Activated naive CD8-positive, alpha-beta T cell treated with anti-CD3 and anti-CD28 coated beads, Interleukin-2, amount 10 ng/mL, durations not matched to agents 7 days and 5 days (primary cell): ENCODE measurements at regions not wholly inside any gene's neighbourhood (a gene's known extent, or its start where the extent isn't known, plus 50 kb on each side); places are given as distances from the start of the nearest gene placed in this dataset.
A peak's percentile ranks its signal among the peaks of the same experiment; 100 is the strongest.

ENCODE experiments used
- ATAC-seq: fragments of 150-1000 bp; cut with Tn5 transposase; one replicate; pipeline ENCODE4 v1.10.0; 2021; ENCODE audit warnings: low read depth, moderate library complexity
- POLR2A ChIA-PET: fragments of 350-600 bp; sonication (Branson Sonifier 250); formaldehyde crosslinking; loops from one replicate; lab custom pipeline; 2021; ENCODE audit warnings: antibody characterized with exemption; lab: Charles Lee
- DNase-seq: peaks from one replicate; pipeline ENCODE4 v3.0.0; 2021
- H3K27ac Mint-ChIP-seq: one replicate; pipeline ENCODE4 v1.8.0; 2022; ENCODE audit warnings: mild to moderate bottlenecking, mixed read lengths
- H3K27me3 Mint-ChIP-seq: one replicate; pipeline ENCODE4 v1.8.0; 2022; ENCODE audit warnings: mild to moderate bottlenecking, moderate library complexity, mixed read lengths
- H3K36me3 Mint-ChIP-seq: one replicate; pipeline ENCODE4 v1.8.0; 2021; ENCODE audit warnings: mild to moderate bottlenecking, mixed read lengths
- H3K4me1 Mint-ChIP-seq: one replicate; pipeline ENCODE4 v1.8.0; 2021; ENCODE audit warnings: mixed read lengths
- H3K4me3 Mint-ChIP-seq: one replicate; pipeline ENCODE4 v1.8.0; 2022; ENCODE audit warnings: mild to moderate bottlenecking, moderate library complexity, mixed read lengths
- H3K9me3 Mint-ChIP-seq: one replicate; pipeline ENCODE4 v1.8.0; 2021; ENCODE audit warnings: mixed read lengths

DNA sequence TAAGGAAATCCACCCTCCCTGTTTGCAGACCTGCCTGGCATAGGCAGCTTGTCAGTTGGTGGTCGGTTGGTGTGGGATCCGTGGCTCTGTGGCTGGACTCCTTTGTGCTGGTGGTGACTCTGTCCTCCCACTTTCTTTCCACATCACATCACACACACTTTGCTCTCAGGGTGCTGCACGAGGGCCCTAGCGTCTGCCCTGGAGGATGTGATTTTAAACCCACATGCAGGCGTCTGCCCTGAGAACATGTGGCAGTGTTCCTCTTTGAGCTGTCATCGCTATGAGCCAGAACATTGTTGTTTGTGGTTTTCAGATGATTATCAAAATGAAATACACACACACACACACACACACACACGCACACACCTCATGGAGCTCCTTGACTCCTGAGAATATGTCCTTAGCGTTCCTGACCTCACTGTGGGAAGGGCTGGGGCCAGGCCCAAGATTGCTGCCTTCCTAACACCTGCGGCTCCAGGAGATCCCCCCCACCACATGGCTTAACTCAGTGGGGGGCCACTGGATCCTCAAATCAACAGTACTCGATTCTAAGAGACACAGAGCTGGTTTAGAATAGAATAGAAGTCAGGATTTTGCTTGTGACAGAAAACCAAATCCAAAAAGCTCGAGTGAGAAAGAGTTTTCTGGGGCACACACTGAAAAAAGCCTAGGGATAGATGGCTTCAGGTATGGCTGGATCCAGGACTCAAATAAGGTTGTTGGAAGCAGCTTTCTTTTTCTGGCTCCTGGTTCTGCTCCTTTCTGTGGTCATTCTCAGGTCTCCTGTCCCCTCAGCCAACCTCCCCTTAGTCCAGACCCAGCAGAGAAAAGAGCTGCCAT, 54.8 kb downstream of the RTP5 start:
- Mint-ChIP-seq H3K9me3 (no peaks in the 10 kb centered on the region), H3K4me1 (peaks cover 12% of the 10 kb centered on the region), H3K36me3 (no peaks in the 10 kb centered on the region), H3K27ac (no peak overlapping the region), H3K4me3 (no peak overlapping the region), H3K27me3 (no peaks in the 10 kb centered on the region)
- DNase-seq (peak; percentile 21), ATAC-seq (no peak)
- POLR2A ChIA-PET, result no interaction called here

DNA sequence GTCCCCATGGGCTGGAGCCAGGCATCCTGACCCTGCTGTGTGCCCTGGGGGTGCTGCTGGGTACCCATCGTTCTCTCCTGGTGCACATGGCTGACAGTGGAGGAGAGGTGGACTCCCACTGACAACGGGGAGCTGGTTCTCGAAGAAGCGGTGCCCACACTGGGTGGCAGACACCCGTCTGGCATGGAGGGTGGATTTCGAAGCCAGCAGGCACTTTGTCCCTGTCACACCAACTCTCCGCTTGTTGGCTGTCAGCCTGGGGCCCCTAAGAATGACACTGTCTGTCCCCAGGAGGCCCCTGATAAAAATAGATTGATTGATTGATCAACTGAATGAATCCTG, 55.4 kb downstream of the RTP5 start:
- Mint-ChIP-seq H3K9me3 (no peaks in the 10 kb centered on the region), H3K27me3 (no peaks in the 10 kb centered on the region), H3K4me3 (no peak overlapping the region), H3K4me1 (peaks cover 12% of the 10 kb centered on the region), H3K27ac (no peak overlapping the region), H3K36me3 (no peaks in the 10 kb centered on the region)
- ATAC-seq, result no peak
- peak; percentile 8 for DNase-seq
- POLR2A ChIA-PET, result no interaction called here

DNA sequence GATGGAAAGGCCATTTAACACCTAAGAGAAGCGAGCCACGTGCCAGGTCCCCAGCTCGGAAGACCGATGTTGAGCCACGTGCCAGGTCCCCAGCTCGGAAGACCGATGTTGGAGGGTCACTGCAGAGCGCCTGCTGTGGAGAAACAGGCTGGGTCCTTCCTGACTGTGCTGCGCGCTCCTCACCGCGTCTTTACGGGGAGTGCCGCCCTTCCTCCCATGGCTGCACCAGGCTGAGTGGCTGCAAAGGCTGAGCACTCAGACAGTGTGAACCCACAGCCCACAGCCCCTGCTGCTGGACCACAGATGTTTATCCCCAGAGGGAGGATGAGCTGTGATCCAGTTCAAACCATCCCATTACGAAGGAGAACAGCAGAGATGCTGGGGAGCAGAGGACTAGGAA, 55.7 kb downstream of the RTP5 start:
- DNase-seq, result peak; percentile 19
- POLR2A ChIA-PET, result no interaction called here
- ATAC-seq, result no peak
- Mint-ChIP-seq H3K9me3 (no peaks in the 10 kb centered on the region), H3K4me1 (peaks cover 12% of the 10 kb centered on the region), H3K36me3 (no peaks in the 10 kb centered on the region), H3K27me3 (no peaks in the 10 kb centered on the region), H3K4me3 (no peak overlapping the region), H3K27ac (no peak overlapping the region)

DNA sequence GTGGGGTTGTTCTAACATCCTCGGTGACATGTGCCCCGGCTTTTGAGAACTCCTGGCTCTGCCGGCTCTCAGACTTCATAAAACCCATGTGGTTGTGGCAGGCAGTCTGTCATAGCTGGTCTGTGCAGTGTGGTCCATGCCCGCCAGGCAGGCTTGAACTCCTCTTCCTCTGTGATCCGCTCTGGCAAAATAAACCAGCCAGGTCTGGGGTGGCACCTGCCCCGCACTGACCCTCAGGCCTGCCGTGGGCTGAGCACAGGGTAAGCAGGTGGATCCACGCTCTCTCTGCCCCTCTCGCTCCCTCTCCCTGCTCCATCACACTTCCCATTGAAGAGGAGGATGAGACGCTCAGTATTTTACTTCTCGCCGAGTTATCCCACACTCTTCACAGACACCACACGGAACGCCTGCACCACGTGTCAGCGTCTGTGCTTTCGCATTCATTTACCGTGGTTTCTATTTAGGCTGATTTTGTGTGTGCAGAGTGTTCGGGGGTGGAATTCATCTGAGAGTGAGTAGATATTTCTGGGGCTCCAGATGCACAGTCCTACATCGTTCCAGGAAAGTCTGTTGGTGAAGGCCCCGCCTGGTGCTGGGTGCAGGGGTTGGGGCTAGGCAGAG, 56.4 kb downstream of the RTP5 start:
- H3K27ac Mint-ChIP-seq, result no peak overlapping the region
- no peaks in the 10 kb centered on the region for H3K27me3 Mint-ChIP-seq
- H3K4me3 Mint-ChIP-seq, result no peak overlapping the region
- no peaks in the 10 kb centered on the region for H3K36me3 Mint-ChIP-seq
- ATAC-seq (no peak), DNase-seq (peak; percentile 10)
- POLR2A ChIA-PET, result no interaction called here
- no peaks in the 10 kb centered on the region for H3K9me3 Mint-ChIP-seq
- H3K4me1 Mint-ChIP-seq, result peaks cover 12% of the 10 kb centered on the region

DNA sequence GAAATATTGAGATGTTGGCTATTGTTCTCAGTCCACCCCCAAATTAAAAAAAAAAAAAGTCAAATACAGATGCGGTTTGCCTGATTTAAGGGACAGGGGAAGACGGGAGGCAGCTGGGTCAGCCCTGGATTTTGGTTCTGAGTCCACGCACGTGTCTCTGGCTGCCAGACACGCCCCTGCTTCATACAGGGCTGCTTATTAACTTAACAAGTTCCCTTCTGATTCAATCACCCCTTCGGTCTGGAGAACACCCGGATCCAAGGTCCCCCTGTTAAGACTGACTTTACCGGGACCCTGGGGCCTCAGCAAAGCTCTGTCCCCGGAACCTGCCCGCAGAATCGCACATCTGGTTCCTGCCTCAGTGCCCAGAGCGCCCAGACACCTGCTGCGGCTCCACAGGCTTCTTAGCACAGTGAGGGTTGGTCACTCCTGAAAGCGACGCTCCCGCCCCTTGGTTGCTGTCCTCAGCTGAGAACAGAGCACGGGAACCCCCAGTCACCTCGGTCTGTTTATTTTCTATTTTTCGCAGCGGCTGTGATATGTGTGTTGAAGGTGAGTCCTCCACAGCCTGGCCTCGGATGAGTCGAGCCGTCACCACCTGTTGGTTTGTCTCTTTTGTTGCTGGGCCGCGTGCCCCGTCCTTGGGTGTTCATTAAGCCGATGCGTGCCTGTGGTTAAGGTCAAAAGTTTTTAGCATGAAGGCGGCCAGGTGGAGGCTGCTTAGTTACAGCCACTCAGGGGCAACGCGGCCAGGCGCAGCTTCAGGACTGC, 57.2 kb downstream of the RTP5 start:
- peak; percentile 15 for DNase-seq
- Mint-ChIP-seq H3K4me3 (no peak overlapping the region), H3K36me3 (no peaks in the 10 kb centered on the region), H3K9me3 (no peaks in the 10 kb centered on the region), H3K27me3 (no peaks in the 10 kb centered on the region), H3K4me1 (peaks cover 12% of the 10 kb centered on the region), H3K27ac (no peak overlapping the region)
- POLR2A ChIA-PET, result no interaction called here
- ATAC-seq, result no peak

DNA sequence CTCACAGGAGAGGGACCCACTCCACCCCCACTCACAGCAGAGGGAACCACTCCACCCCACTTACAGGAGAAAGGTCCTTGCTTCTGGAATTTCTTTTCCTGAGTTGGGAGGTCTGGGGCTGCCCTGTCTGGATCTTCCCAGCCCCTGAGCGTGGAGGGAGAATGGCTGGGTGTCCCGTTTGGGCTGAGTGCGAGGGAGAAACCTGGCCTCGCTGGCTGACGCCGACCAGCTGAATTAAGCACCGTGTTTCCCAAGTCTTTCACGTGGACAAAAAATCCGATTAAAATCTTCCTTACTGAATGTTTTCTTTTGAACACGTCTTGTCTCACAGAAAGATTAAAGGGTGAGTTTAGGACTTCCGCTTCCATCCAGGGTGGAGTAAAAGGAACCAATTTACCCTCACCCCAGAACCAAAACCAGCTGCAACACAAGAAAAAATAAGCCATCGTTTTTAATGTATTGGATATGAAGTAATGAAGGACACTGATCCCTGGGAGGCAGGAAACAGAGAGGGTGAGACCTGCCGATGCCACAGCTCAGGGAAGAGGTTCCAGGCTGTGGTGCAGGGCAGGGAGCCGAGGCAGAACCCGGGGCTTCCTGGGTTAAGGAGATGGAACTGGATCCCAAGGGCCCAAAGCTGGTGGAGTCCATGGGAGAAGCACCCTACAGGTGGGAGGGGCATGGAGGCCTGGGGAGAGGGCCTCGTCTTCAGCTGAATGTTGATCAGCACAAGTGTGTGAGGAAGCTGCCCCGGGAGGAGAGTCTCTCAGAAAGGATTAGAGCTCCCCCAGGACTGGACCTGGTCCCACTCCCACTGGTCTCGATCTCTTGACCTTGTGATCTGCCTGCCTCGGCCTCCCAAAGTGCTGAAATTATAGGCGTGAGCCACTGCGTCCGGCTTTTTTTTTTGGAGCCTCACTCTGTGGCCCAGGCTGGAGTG, 60.3 kb downstream of the RTP5 start:
- no peak for ATAC-seq
- no peak overlapping the region for H3K27ac Mint-ChIP-seq

DNA sequence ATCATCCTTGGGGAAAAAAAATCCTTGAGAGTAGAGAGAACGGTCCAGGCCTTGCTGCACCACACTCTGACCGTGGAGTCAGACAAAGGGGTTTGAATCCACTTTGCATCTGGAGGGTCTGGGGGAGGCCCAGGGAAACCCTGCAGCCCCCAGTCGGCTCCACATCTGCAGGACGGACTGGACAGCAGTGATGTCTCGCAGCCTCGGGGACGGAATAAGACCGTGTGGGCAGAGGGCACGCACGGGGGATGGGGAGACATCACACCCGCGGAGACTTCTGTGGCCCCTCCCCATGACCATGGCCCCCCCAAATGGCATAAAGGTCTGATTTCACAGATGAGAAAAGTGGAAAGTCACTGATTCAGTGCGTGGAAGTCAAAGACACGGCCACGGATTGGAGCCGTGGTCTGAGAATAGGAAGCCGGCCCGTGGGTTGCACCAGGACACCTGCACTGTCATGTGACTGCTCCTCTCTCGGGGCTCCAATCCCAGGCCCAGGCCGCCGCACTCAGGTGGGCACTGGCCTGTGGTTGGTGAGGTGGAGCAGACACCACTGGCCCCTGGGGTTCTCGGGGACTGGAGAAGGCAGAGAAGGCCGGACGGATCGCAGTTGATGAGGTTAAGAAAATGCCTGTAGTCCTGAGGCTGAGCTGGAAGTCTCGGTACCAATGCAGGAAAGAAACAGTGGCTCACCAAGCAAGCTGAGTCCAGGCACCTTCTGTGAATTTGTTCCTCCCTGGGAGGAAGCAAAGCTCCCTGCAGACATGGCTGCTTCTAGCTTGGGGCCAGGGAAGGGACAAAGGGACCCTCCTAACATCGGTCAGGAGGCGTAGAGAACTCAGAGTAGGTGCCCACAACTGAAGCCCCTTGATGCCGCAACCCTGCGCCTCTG, 61.8 kb downstream of the RTP5 start:
- POLR2A ChIA-PET, result no interaction called here
- Mint-ChIP-seq H3K27me3 (no peaks in the 10 kb centered on the region), H3K4me1 (peaks cover 2% of the 10 kb centered on the region), H3K27ac (no peak overlapping the region), H3K9me3 (peaks cover 3% of the 10 kb centered on the region), H3K4me3 (no peak overlapping the region), H3K36me3 (peaks cover 5% of the 10 kb centered on the region)
- ATAC-seq (no peak), DNase-seq (peak; percentile 17)

More for the DNA sequence above, 60.3 kb downstream of the RTP5 start:
- Mint-ChIP-seq H3K27me3 (no peaks in the 10 kb centered on the region), H3K4me1 (peaks cover 2% of the 10 kb centered on the region), H3K4me3 (no peak overlapping the region), H3K36me3 (no peaks in the 10 kb centered on the region), H3K9me3 (no peaks in the 10 kb centered on the region)
- POLR2A ChIA-PET, result no interaction called here
- DNase-seq, result peak; percentile 17

DNA sequence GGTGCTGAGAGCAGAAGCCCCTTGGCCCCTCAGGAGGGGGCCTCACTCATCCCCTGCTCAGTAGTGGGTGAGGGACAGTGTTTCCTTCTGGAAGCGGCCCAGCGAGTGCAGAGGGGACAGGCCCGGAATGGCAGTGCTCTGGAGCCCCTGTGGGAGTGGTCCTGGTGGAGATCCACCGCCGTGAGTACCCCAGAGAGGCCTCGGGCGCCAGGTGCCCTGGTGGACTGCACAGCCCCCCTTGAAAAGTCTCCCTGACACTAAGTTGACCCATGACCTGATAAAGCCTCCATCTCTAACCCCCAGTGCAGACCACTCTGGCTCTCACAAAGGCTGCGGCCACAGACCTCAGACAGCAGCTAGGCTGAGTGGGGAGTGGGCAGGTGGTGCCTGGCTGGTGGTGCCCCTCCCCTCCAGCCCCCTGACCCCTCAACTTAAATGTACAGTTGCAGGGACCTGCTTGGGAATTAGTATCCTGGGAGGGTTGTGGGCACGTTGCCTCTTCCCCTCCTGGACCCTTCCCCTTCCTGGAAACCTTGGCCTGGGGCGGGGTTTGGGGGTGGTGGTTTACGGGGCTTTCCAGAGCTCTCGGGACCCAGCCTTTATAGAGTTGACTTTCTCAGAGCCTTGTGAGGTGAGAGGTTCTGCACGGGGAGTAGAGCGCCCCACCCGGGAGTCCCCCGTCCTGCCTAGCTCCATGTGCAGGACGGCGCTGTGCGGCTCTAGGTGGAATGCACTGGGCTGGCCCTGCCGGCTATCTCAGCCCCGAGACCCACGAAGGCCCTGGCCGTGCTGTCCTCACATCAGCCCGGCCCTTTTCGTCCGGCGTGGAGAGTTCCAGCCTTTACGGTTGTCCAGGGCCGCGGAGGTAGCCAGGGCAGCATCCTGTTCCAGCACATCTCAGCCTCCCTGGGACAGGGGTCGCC, 62.7 kb downstream of the RTP5 start:
- Mint-ChIP-seq H3K4me1 (peaks cover 2% of the 10 kb centered on the region), H3K9me3 (peaks cover 3% of the 10 kb centered on the region), H3K27me3 (no peaks in the 10 kb centered on the region), H3K27ac (no peak overlapping the region), H3K4me3 (no peak overlapping the region), H3K36me3 (peaks cover 5% of the 10 kb centered on the region)
- ATAC-seq (no peak), DNase-seq (peak; percentile 25)
- POLR2A ChIA-PET, result no interaction called here

DNA sequence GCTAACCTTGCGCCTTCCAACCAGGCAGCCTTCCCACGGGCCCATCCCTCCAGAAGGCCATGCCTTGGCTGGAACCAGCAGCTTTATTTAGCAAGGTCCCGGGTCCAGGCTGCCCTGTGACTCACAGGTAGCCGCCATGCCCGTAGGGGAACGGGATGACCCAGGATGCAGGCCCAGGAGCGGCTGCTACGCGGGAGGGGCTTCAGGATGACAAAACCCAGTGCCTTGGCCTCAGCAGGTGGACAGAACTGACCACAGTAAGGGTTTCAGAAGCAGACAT, 63.3 kb downstream of the RTP5 start:
- DNase-seq (peak; percentile 20), ATAC-seq (no peak)
- peaks cover 3% of the 10 kb centered on the region for H3K9me3 Mint-ChIP-seq
- peaks cover 7% of the 10 kb centered on the region for H3K36me3 Mint-ChIP-seq
- no peaks in the 10 kb centered on the region for H3K27me3 Mint-ChIP-seq
- no peak overlapping the region for H3K27ac Mint-ChIP-seq
- H3K4me1 Mint-ChIP-seq, result peaks cover 2% of the 10 kb centered on the region
- POLR2A ChIA-PET, result no interaction called here
- H3K4me3 Mint-ChIP-seq, result no peak overlapping the region

DNA sequence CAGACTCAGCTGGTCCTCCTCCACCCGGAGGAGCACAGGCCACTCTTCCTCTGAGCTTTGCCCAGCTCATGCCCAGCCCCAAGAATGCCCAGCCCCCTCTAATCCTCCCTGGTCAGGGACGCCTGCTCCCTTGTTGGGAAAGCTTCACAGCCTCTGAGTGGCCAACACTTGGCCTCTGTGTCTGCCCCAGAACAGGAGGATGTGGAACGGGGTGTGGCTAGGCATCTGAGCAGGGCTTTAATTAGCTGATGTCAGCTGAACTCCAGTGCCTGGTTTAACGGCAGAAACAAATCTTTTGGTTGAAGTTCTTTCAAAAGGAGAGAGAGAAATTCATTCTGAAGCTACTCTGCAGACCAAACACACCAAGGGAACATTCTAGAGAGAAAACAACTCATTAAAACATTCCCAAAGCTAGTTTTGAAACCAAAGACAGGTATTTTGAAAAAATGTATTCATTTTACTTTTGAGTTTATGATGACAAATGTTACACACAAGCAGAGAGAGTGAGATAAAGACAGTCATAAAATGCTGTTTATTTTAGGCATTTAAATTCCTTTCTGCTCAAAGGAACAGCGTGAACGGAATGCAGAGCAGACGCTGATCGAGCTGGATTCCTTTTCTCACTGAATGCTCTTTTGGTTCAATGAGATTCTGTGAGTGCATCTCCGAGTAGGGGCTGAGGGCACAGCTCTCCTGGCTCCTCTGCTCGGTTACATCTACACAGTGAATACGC, 63.8 kb downstream of the RTP5 start:
- Mint-ChIP-seq H3K27ac (no peak overlapping the region), H3K36me3 (peaks cover 8% of the 10 kb centered on the region), H3K4me1 (peaks cover 2% of the 10 kb centered on the region), H3K9me3 (peaks cover 5% of the 10 kb centered on the region), H3K4me3 (no peak overlapping the region), H3K27me3 (no peaks in the 10 kb centered on the region)
- peak; percentile 15 for DNase-seq
- peak; percentile 47 for ATAC-seq
- POLR2A ChIA-PET, result interaction anchor here (1.1 kb wide), 1 partner anchor 619 kb away, joined by 3 read pairs; no protein-coding TSS in a partner anchor

DNA sequence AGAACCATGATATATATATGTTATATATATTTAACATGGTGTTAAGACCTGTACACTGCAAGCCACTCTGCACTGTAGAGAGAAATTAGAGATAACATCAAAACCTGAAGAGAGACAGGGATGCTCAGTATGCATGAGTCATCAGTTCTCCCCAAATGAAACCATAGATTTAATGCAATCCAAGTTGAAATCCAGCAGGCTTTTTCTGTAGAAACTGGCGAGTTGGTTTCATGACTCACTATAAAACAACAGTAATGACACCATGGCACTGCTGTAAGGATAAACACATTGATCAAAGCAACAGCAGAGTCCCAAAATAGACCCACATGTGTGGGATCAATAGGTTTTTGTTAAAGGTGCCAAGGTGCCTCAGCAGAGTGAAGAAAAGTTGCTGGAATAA, 65.8 kb downstream of the RTP5 start:
- DNase-seq, result no peak
- POLR2A ChIA-PET, result no interaction called here
- Mint-ChIP-seq H3K27me3 (no peaks in the 10 kb centered on the region), H3K27ac (no peak overlapping the region), H3K9me3 (peaks cover 11% of the 10 kb centered on the region), H3K36me3 (peaks cover 14% of the 10 kb centered on the region), H3K4me1 (peaks cover 9% of the 10 kb centered on the region), H3K4me3 (no peak overlapping the region)
- ATAC-seq, result no peak
